ENCODE measurements at regions not wholly inside any gene's neighbourhood (a gene's known extent, or its start where the extent isn't known, plus 50 kb on each side); places are given as distances from the start of the nearest gene placed in this dataset.

GRCh38 chr10:4687397-4687796, 138.6 kb upstream of the AKR1E2 start:
- no peak for DNase-seq

- no peak for DNase-seq
Observed at GRCh38 chr10:4686644-4686996, 139.4 kb upstream of the AKR1E2 start.

DNA sequence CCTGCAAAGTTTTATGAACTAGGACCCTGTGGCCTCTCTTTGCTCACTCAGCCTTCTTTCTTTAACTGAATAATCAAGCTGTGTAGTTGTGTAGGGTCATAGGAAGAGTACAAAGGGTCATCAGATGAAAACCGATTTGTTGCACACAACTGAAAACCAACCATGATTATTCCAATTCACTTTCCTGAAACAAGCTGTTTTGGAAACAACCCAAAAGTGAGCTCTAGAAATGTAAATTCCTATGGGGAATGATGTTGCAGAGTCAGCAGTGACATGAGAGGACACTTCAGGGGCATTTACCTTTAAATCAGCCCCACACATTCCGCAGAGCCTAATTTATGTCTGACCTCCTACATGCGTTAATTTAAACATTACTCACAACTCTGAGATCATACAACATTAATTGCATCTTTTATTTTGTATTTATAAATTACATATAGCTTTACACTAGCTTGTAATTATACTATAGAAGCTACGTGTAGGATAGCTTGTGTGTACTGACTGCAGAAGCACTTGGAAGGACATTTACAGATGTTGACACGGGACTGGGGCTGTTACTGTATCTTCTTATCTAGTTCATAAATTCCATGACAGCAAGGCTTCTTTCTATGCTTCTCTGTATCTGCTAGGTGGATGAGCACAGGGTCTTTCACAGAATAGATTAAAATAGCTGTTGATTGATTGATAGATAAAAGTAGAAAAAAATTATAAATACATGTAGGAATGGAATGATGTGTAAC, 139.9 kb upstream of the AKR1E2 start:
- no peak for DNase-seq

GRCh38 chr10:4685491-4685890, 140.5 kb upstream of the AKR1E2 start:
- no peak for DNase-seq

GRCh38 chr10:4684434-4684833, 141.6 kb upstream of the AKR1E2 start:
- DNase-seq, result no peak

DNA sequence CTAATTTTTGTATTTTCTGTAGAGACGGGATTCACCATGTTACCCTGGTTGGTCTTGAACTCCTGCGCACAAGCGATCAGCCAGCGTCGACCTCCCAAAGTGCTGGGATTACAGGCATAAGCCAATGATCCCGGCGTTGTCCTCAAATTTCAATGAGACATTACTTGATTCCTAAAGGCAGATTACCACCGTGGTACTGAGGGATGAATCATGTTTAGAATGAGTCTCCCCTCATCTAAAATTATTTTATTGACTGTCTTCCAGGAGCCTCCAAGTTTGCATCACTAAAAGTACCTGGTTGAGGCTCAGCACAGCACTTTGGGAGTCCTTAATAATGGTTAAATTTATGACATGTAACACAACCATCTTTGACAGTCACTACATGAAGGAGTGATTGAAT, 142.2 kb upstream of the AKR1E2 start:
- no peak for DNase-seq

- DNase-seq, result no peak
Observed at GRCh38 chr10:4683137-4683536, 142.9 kb upstream of the AKR1E2 start.

GRCh38 chr10:4678951-4679671, 146.9 kb upstream of the AKR1E2 start:
- DNase-seq, result no peak

- DNase-seq, result no peak
Observed at GRCh38 chr10:4678023-4678950, 147.7 kb upstream of the AKR1E2 start.

GRCh38 chr10:4677296-4678021, 148.5 kb upstream of the AKR1E2 start:
- DNase-seq, result no peak

DNA sequence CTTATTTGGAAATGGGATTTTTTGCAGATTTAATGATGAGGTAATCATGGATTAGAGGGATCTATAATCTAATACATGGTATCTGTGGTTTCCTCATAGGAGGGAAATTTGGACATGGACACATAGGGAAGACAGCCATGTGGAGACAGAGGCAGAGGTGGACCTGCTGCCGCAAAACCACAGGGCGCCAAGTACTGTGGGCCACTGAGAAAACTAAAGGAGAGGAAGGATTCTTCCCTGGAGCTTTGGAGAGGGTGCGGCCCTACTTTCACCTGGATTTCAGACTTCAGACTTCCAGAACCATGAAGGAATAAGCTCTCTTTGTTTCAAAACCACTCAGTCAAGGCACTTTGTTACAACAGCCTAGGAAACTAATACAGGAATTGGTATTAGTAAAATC, 149.4 kb upstream of the AKR1E2 start:
- DNase-seq, result no peak

DNA sequence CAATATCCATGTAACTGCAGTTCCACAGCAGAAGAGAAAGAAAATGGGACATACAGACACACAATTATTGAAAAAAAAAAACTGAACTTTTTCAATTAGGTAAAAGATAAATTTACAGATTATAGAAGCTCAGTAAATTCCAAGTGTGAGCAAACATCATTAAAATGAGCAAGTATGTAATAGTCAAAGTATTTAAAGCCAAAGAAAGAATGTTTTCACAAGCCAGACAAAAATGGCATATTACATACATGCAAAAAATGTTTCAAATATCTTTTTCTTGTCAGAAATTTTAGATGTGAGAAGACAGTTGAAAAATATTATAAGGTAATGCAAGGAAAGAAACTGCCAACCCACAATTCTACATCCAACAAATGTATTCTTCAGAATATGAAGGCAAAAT, 150.2 kb upstream of the AKR1E2 start:
- no peak for DNase-seq

DNA sequence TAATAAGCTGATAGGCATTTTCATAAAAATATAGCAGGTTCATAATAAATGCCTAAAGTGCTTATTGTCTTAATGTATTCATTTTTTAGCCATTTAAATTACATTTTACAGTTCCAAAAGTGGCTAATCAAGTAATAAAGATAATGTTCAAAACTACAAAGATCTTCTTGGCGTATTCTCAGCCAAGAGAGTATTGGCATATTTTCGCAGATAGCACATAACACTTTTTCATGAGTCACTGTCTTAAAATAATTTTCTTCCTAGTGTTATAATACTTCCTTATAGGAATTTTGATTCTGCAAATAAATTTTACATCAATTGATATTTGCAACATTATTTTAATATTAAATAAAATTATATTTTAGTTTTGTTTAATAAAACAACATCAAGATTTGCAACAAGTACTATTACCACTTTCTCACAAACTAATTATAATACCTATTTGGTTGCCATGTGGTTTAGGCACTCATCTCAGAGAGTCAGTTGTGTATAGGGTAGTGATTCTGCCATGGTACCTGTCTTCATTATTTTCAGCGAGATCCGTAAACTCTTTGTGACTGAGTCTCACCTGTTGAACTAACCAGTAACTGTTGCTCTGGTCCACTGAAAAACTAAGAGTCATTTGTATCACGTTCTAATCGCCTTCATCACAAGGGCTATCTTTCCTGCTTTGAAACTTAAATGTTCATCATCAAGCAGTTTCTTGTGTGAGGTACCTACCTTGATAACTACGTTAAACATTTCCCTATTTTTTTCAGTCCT, 152.5 kb upstream of the AKR1E2 start:
- DNase-seq, result no peak

- DNase-seq, result no peak
Observed at GRCh38 chr10:4672201-4672600, 153.8 kb upstream of the AKR1E2 start.

DNA sequence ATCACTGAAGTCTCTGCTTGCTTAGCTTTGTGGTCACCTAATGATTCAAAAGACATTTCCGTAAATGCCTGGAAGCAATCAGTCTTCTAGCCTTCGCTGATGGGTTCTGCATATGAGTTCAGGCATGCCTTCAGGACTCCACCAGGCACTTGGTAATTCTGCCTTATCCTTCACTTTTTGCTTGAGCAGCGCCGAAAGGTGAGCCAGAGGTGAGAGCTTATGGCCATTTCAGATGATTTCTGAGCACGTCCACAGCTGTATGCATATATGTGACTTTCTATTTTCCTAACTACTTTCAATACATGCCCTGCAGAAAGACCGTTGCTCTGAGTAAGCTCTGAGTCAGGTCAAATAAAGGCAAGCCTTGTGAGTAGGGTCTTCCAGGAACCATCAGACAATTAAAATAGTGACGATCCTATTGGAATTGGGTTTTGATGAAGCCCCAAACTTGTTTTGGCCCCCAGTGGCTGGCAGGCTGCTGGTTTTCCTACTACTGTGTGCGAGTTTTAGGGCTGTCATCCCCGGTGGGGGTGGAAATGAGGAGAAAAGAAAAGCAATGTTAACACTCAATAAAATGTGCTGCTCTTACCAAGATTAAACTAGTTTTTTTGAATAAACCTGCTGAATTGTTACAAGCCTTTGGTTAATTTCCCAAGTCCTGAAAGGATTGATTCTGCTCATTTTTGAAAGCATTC, 154.4 kb upstream of the AKR1E2 start:
- no peak for DNase-seq

GRCh38 chr10:4670737-4671136, 155.3 kb upstream of the AKR1E2 start:
- no peak for DNase-seq

- no peak for DNase-seq
Observed at GRCh38 chr10:4669585-4669984, 156.4 kb upstream of the AKR1E2 start.

GRCh38 chr10:4663162-4663992, 162.6 kb upstream of the AKR1E2 start:
- no peak for DNase-seq

DNA sequence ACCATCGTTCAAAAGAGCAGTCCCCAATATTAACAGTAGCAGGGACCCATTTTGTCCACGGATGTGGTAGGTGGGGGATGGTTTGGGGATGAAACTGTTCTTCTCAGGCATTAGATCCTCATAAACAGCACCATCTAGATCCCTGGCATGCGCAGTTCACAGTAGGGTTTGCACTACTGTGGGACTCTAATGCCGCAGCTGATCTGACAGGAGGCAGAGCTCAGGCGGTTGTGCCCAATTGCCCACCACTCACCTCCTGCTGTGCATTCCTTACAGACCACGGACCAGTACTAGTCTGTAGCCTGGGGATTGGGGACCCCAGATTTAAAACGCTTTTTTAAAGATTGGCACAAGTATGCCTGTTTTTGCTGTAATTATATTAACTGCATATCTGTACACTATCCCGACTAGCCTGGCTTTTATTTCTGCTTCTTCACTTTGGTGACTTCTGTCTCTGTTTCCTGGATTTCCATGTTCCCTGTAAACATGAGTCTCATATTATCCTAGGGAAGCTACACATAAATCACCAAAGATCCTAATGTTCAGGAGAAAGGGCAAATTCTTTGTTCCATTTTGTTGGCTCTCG, 163.3 kb upstream of the AKR1E2 start:
- DNase-seq, result no peak
